CD4-positive, alpha-beta T cell treated with Interferon alpha-2 for 1 hour (primary cell): ENCODE measurements at regions not wholly inside any gene's neighbourhood (a gene's known extent, or its start where the extent isn't known, plus 50 kb on each side); places are given as distances from the start of the nearest gene placed in this dataset.
A peak's percentile ranks its signal among the peaks of the same experiment; 100 is the strongest.
"Not testable (repeated sequence)": the region's sequence is repeated elsewhere in the genome, so short reads cannot be mapped to it uniquely, and the experiment has no call there.

Experiments
- DNase-seq, 2 donors: peaks; one replicate each; pipeline ENCODE4 v3.0.0-alpha.2; 2020 to 2022

DNA sequence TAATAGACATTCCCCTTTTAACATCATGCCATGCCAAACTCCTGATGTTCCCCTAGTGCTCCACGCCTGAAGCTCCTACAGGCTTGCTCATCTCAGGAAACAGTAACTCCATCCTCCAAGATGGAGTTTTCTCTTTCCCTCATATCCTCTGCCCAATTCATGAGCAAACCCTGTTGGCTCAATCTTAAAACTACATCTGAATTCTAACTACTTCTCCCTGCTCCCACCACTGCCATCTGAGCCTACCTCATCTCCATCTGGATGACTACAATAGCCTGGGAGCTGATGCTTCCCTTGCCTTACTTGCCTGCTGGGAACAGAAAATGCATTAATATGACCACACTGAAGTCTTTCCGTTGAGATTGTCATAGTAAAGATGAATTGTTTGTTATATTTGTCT is 271.7 kb upstream of the MKLN1 start:
- peak in 1 of 2 donors; percentile 17 for DNase-seq

DNA sequence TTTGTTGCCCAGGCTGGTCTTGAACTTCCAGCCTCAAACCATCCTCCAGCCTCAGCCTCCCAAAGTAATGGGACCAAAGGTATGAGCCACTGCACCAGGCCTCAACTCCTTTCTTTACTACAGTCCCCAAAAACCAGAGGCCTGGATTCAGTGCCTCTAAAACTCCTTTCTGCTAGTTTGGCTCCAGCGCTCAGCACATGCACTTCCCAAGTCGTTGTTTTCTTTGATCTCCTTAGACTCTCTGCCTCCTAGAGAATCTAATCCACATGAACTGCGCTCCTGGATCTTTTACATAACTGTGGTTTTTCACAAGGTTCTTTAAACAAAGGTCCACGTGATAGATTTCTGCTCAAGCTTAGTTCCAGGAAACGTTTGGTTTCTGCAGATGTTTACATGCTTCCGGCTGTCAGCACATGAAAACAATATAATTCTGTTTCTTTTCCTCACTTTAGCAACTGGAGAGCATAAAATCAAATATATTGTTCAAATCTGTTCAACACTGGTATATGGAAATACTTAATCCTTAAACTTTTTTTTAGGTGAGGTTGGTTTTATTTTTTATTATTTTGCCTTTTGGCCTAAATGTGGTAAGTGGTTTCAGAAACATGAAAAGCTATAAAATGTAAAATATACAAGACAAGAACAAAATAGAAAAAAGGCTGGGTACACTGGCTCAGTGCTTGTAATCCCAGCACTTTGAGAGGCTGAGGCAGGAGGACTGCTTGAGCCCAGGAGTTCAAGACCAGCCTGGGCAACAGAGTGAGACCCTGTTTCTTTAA is 270.5 kb upstream of the MKLN1 start:
- DNase-seq, result peak; percentile 76 to 91

DNA sequence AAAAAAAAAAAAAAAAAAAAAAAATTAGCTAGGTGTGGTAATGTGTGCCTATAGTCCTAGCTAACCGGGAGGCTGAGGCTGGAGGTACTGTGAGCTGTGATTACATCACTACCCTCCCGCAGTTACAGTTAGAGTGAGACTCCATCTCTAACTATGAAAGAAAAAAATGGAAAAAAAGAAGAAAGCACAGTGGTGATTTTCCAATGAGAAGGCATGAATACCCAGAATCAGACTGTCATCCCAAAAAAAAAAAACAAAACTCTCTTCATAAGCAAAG is 269.9 kb upstream of the MKLN1 start:
- peak; percentile 74 to 83 for DNase-seq

DNA sequence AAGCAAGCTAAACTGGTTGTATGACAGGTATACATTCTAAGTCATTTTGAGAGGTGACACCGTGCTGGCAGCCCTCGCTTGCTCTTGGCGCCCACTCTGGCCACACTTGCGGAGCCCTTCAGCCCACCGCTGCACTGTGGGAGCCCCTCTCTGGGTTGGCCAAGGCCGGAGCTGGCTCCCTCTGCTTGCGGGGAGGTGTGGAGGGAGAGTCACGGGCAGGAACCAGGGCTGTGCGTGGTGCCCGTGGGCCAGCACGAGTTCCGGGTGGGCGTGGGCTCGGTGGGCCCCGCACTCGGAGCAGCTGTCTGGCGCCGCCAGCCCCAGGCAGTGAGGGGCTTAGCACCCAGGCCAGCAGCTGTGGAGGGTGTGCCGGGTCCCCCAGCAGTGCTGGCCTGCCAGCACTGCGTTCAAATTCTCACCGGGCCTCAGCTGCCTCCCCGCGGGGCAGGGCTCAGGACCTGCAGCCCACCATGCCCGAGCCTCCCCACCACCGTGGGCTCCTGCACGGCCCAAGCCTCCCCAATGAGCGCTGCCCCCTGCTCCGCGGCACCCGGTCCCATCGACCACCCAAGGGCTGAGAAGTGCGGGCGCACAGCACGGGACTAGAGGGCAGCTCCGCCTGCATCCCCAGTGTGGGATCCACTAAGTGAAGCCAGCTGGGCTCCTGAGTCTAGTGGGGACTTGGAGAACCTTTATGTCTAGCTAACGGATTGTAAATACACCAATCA is 269.0 kb upstream of the MKLN1 start:
- peak in 1 of 2 donors; percentile 17 for DNase-seq

DNA sequence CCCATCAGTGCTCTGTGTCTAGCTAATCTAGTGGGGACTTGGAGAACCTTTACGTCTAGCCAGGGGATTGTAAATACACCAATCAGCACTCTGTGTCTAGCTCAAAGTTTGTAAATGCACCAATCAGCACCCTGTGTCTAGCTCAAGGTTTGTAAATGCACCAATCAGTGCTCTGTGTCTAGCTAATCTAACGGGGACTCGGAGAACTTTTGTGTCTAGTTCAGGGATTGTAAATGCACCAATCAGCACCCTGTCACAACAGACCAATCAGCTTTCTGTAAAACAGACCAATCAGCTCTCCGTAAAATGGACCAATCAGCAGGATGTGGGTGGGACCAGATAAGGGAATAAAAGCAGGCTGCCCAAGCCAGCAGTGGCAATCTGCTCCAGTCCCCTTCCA is 268.3 kb upstream of the MKLN1 start:
- peak in 1 of 2 donors; percentile 45 for DNase-seq

DNA sequence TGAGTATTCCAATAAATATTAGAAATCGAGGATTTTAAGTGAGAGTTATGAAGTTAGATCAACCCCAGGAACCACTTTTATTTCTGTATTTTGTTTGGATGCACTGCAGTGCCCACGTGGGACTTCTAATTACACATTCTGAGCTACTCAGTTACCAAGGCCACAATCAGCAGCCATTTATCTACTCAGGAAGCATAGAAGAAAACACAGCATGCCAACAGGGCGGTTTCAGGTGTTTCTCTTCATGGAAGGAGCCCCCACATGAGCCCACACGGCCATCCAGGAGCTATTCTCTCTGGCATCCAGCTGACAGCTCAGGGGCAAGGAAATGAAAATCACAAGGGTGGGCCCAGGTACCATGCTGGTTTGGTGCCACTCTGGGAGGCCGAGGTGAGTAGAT is 266.5 kb upstream of the MKLN1 start:
- DNase-seq, result peak in 1 of 2 donors; percentile 69

DNA sequence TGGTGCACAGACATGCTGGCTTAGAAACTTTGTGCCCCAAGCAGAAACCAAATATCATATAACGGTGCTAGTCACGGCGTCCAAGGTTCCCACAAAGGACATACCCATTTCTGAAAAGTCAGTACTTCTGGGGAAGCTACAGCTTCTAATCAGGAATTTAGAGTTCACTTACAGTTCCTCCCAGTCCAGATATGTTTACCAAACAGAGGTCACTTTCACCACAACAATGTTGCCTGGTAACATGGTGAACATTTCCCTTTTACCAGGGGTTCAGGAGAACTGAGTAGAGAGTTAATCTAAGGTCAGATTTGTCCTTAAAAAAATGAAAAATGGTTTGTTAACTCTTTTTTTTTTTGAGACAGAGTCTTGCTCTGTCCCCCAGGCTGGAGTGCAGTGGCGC is 265.9 kb upstream of the MKLN1 start:
- DNase-seq, result no peak

DNA sequence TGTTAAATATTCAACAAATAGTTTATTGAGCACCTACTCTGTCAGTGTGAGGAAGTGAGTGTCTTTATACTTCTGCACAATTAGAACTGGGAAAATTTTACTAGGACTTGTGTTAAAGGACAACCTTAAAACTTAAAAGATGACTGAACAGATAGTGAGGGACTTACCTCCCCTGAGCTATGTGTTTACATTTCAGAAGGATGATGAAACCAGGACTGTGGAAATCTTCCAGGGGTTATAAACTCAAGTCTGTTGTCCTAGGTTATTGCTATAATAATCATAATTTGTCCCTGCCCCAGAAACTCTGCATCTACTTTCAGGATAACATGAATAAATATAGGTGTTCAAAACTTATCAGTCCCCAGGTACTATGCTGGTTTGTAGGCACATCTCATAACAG is 261.0 kb upstream of the MKLN1 start:
- DNase-seq, result no peak

DNA sequence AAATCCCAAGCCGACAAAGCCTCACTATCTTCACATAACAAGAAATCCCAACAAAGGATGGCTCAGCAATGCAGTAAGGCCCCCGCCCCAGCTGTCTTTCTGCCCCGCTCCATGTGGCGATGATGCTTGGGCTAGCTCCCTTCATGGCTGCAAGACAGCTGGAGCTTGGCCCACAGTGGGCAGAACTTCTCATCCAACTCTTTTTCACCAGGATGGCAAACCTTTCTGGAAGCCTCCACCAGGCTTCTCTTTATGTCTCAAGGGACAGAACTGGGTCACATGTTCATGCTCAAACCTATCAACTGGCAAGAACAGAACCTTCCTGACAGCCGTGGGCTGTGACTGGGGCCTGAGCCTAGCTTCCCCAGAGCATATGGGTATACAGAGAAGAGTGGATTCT is 260.5 kb upstream of the MKLN1 start:
- DNase-seq, result no peak

DNA sequence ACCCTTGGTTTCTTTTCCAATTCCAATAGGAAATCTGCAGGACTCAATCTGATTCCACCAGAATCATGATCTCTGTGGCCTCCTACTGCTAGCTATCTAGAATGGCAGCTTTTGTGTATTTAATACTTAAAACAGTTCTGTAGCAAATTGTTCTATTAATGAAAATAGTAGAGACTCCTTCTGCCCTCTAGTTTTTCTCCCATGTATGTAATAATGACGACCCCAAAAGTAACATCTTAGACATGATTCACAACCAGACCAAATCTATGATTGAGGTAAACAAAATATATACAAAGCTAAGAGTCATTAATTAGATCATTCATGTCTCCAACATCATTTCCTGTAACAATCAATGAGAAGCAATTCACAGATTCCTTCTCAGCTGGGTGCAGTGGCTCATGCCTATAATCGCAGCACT is 259.1 kb upstream of the MKLN1 start:
- DNase-seq, result no peak

DNA sequence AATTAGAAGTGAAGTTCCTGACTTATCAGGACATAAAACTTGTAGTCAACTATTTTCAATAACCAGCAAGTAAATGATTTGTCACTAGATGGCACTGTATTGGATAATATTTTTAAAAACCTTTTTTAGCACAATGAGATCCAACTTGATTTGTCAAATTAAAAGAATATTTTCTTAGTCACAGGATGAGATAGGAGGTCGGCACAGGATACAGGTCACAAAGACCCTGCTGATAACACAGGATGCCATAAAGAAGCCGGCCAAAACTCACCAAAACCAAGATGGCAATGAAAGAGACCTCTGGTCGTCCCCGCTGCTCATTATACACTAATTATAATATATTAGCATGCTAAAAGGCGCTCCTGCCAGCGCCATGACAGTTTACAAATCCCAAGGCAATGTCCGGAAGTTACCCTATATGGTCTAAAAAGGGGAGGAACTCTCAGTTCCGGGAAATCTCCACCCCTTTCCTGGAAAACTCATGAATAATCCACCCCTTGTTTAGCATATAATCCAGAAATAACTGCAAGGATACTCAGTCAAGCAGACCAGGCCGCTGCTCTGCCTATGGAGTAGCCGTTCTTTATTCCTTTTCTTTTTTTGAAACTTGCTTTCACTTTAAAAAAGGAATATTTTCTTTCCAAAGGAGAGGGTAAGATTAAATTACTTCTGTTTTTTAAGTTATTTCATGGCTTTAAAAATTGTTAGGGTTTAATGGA is 255.7 kb upstream of the MKLN1 start:
- DNase-seq, result peak; percentile 41 to 71

DNA sequence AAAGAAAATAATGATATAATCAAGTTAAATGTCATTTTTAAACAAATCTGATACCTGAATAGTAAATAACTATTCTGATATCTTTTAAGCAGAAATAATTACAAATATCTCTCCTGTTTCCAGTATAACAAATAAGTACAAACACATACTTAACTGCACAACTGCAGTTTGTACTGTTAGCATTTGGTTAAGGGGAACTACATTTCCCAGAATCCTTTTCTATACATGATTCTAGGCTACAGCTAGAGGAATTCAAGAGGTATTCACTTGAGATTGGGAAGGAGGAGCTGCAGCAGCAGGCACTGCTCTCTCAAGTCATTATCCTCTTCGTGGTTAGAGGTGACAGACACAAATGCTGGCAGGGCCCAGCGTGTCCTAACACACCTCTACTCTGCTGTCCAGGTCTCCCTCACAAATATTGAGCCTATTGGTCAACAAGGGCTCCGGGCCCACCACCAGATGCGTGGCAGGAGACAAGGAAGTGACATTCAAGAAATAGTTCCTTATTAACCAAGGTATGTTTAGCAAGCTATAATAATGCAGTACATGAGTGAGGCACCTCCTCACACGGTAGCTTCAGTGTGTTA is 255.1 kb upstream of the MKLN1 start:
- peak in 1 of 2 donors; percentile 54 for DNase-seq

DNA sequence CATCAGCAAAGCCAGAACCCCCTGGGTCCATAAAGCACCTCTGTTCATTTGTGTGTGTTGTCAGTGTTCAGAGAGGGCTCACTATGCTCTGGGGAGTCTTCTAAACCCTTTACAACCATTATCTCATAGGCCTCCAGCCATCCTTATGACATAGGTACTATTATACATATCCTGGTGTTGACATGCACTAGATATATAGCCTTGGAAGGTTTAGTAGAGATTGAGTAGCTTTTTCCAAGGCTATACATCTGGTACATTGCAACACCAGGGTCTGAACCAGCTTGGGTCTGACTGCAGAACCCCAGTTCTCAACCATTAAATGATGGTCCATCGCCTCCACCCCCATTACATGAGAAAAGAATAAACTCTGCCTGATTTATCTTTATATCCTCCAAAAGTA is 253.6 kb upstream of the MKLN1 start:
- no peak for DNase-seq

DNA sequence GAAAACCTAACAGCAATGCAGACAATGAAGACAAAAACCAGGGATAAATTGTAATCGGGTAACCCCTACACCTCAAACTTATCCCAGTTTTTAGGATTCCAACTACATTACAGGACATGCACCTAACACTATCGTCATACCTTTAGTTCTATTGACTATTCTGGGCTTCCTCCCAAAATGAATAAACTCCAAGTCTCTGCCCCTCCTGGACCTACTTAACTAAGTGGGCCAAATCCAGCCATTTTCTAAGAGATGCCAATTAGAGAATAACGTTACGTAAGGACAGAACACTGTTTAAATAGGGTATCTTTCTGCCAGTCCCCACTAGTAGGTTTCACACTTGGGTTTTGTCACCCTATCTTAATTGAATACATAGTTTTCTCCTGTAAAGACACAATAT is 253.1 kb upstream of the MKLN1 start:
- no peak for DNase-seq

DNA sequence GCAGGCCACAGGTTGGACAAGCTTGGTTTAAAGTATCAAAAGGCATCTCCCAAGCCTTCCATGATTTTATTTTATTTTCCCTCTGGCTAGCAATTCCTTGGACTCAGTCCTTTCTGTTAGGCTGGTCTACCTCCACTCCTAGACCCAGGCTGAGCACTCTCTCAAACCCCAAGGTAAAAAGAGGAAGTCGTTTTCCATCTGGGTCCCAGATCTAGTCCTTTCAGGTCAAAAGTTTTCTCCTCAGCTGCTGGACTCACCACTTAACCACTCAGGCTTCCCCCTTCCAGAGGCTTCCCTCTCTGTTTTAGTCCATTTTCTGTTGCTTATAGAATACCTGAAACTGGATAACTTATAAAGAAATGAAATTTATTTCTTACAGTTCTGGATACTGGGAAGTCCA is 252.3 kb upstream of the MKLN1 start:
- DNase-seq, result no peak

DNA sequence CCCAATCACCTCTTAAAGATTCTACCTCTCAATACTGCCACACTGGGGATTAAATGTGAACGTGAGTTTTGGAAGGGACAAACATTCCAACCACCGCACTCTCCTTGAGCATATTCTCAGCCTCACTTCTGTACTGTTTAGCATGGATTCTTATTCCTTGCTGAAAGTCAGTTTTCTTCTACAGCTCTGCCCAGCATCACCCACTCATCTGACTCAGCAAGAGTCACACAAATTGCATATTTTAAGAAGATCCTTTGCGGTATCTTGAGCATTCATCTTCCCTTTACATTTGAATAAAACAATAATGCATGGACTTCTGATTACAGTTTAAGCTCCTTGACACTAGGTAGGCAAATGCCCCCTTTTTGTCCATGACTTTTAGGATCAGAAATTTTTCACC is 251.6 kb upstream of the MKLN1 start:
- DNase-seq, result no peak

DNA sequence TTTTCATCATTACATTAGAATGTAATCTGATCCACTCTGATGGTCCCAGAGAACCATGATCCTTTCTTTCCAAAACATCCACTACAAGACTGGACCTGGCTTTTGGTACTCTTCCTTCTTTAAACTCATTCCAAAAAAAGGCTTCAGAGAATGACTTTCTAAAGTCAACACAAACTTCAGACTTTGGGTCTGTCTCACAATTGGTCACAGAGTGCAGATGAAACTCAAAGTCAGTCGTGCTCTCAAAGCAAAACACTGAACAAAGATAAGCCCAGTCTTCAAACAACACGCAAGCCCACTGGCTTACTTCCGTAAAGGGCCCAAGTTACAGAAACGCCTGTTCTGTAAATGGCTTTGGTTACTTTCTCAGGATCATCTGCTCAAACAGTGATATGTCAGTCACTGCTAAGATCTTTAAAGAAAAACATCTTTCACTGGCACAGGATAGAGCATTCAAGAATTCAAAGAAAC is 250.9 kb upstream of the MKLN1 start:
- DNase-seq, result no peak

DNA sequence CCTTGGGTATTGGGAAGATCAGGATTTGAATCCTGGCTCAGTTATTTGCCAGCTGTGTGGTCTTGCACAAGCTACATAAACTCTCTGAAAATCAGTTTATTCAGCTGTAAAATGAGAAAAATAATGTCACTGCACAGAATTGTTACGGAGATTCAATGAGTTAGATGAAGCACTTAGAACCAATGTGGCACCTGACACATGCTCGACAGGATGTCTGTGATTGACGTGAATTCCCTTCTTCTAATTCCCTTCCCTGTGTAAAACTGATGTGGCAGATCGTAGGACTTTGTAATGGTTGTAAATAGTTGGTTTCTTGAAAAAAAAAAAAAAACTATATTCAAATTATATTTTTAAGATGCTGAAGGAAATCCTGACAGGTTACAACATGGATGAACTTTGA is 249.9 kb upstream of the MKLN1 start:
- no peak for DNase-seq

DNA sequence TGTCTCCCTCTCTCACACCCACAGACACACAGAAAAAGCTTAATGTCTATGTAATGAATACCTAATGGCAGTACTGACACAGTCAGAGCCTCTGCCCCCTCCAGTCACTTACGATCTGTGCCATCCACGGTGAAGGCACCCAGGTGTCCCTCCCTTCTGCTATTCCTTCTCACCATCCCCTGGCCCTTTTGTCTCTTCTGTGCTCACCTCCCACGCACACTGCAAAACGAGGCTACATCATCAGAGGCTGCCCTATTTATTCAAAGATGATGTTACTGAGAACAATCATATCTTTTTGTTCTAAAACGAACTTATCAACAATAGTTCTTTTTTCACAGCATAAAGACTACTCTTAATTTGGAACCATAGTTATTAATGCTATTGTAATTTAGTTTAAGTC is 246.9 kb upstream of the MKLN1 start:
- DNase-seq, result no peak

DNA sequence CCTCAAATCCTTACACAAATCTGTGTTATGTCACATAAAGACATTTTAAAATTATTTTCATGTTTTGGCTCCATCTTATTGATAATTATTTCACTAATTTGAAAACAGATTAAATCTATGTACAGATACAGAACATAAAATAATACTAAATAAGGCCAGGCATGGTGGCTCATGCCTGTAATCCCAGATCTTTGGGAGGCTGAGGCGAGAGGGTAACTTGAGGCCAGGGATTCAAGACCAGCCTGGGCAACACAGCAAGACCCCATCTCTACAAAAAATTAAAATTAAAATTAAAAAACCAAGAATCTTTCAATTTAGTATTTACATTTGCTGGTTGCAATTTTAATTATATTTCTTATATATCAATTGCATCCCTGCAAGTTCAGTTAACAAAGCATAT is 246.4 kb upstream of the MKLN1 start:
- no peak for DNase-seq

DNA sequence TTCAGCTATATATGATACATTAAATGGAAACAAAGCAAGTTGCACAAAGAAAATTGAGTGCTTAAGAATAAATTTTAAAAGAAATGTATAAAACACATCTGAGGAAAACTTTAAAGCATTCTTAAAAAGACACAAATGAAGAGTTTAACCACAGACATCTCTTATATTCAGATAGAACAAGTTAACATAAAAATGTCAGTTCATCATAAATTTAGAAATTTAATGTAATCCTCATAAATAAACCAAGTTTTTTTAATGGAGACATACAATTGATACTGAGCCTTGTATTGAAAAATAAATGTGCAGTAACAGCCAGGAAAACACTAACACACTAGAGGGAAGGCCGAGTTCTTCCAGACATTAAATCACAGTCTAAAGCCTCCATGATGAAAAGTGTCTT is 243.9 kb upstream of the MKLN1 start:
- DNase-seq, result no peak

DNA sequence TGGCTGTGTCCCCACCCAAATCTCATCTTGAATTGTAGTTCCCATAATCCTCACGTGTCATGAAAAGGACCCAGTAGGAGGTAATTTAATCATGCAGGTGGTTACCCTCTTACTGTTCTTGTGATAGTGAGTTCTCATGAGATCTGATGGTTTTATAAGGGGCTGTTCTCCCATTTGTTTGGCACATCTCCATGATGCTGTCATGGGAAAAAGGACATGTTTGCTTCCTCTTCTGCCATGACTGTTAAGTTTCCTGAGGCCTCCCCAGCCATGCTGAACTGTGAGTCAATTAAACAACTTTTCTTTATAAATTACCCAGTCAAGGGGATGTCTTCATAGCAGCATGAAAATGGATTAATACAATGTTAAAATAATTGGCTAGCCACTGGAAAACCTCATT is 243.3 kb upstream of the MKLN1 start:
- DNase-seq, result not testable (repeated sequence)
